ENCODE measurements at regions not wholly inside any gene's neighbourhood (a gene's known extent, or its start where the extent isn't known, plus 50 kb on each side); places are given as distances from the start of the nearest gene placed in this dataset.

- no peak overlapping the region for H3K4me3 ChIP-seq (ENCODE audit: low read depth, low read length)
- DNase-seq (ENCODE audit: low read depth) = no peak
- TF ChIP-seq CTCF (IDR thresholded peaks at IDR 0.05; ENCODE audit: insufficient read depth, low read depth, low read length) = no peak
These were observed 292.0 kb upstream of the ZNF507 start for GRCh38 chr19:32053376-32053775.

- DNase-seq (ENCODE audit: low read depth) = no peak
- no peak for TF ChIP-seq CTCF (IDR thresholded peaks at IDR 0.05; ENCODE audit: insufficient read depth, low read depth, low read length)
These were observed 291.5 kb upstream of the ZNF507 start for GRCh38 chr19:32053861-32054260.

GRCh38 chr19:32058131-32058530 lies 287.3 kb upstream of the ZNF507 start:
- DNase-seq (ENCODE audit: low read depth) = no peak
- no peak overlapping the region for H3K4me3 ChIP-seq (ENCODE audit: low read depth, low read length)
- no peak for TF ChIP-seq CTCF (IDR thresholded peaks at IDR 0.05; ENCODE audit: insufficient read depth, low read depth, low read length)

More at GRCh38 chr19:32053861-32054260, 291.5 kb upstream of the ZNF507 start:
- no peak overlapping the region for H3K4me3 ChIP-seq (ENCODE audit: low read depth, low read length)

GRCh38 chr19:32061315-32061714 lies 284.1 kb upstream of the ZNF507 start:
- DNase-seq (ENCODE audit: low read depth) = no peak
- H3K4me3 ChIP-seq (ENCODE audit: low read depth, low read length) = no peak overlapping the region
- no peak for TF ChIP-seq CTCF (IDR thresholded peaks at IDR 0.05; ENCODE audit: insufficient read depth, low read depth, low read length)

- no peak for DNase-seq (ENCODE audit: low read depth)
- no peak for TF ChIP-seq CTCF (IDR thresholded peaks at IDR 0.05; ENCODE audit: insufficient read depth, low read depth, low read length)
- no peak overlapping the region for H3K4me3 ChIP-seq (ENCODE audit: low read depth, low read length)
These were observed 281.8 kb upstream of the ZNF507 start for GRCh38 chr19:32063601-32064000.

- DNase-seq (ENCODE audit: low read depth) = no peak
- no peak overlapping the region for H3K4me3 ChIP-seq (ENCODE audit: low read depth, low read length)
- no peak for TF ChIP-seq CTCF (IDR thresholded peaks at IDR 0.05; ENCODE audit: insufficient read depth, low read depth, low read length)
These were observed 279.4 kb upstream of the ZNF507 start for GRCh38 chr19:32066056-32066455.

- DNase-seq (ENCODE audit: low read depth) = no peak
- no peak overlapping the region for H3K4me3 ChIP-seq (ENCODE audit: low read depth, low read length)
- TF ChIP-seq CTCF (IDR thresholded peaks at IDR 0.05; ENCODE audit: insufficient read depth, low read depth, low read length) = no peak
These were observed 277.7 kb upstream of the ZNF507 start for GRCh38 chr19:32067685-32068084.
